GM13976 (cell line): ENCODE measurements at regions not wholly inside any gene's neighbourhood (a gene's known extent, or its start where the extent isn't known, plus 50 kb on each side); places are given as distances from the start of the nearest gene placed in this dataset.

Experiments used
- DNase-seq: peaks from one replicate; pipeline ENCODE4 v3.0.0; 2012; ENCODE audit warnings: low spot score
- in situ Hi-C: fragments of 300-500 bp; cut with MboI; formaldehyde crosslinking; loops from one replicate; pipeline ENCODE4 v1.12.0; 2022; ENCODE audit warnings: low sequenced_read_pairs, mixed read lengths, inconsistent platforms; ENCODE audit not compliant: unreplicated experiment
- TF ChIP-seq, protein P1 (sequence below): IDR thresholded peaks from 2 replicates; pipeline ENCODE4 v1.5.1; 2012; ENCODE audit warnings: borderline replicate concordance, mild to moderate bottlenecking; ENCODE audit not compliant: insufficient read depth; ENCODE audit errors: extremely low read depth, missing control alignments, control extremely low read depth

- TF ChIP-seq, protein P1, sequence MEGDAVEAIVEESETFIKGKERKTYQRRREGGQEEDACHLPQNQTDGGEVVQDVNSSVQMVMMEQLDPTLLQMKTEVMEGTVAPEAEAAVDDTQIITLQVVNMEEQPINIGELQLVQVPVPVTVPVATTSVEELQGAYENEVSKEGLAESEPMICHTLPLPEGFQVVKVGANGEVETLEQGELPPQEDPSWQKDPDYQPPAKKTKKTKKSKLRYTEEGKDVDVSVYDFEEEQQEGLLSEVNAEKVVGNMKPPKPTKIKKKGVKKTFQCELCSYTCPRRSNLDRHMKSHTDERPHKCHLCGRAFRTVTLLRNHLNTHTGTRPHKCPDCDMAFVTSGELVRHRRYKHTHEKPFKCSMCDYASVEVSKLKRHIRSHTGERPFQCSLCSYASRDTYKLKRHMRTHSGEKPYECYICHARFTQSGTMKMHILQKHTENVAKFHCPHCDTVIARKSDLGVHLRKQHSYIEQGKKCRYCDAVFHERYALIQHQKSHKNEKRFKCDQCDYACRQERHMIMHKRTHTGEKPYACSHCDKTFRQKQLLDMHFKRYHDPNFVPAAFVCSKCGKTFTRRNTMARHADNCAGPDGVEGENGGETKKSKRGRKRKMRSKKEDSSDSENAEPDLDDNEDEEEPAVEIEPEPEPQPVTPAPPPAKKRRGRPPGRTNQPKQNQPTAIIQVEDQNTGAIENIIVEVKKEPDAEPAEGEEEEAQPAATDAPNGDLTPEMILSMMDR, result no peak
- in situ Hi-C loops, result no loop called here
- DNase-seq, result no peak
These were observed 149.3 kb downstream of the COL6A3 start for GRCh38 chr2:237264480-237265219.

- in situ Hi-C loops, result no loop called here
- DNase-seq, result no peak
- TF ChIP-seq, protein P1, result no peak
These were observed 145.8 kb downstream of the COL6A3 start for GRCh38 chr2:237268004-237268708.

- DNase-seq, result no peak
- TF ChIP-seq, protein P1, result no peak
- in situ Hi-C loops, result no loop called here
These were observed 144.7 kb downstream of the COL6A3 start for GRCh38 chr2:237269138-237269875.

DNA sequence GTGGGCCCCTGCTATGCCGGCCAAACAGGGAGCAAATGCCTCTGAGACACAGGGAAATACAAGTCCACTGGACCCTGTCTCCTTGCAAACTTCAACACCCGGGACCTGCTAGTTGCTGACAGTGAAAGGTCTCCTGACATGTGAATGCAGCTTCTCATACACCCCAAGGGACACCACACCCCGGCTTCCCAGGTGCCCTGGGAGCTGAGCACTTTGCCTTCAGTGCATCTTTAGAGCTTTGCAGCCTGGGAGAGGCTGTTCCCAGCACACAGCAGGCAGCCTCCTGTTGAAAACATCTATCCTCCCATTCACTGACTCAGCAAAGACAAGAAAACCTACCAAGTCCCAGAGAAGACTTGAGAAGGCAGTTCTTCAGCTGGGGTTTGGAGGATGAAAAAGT lies 143.4 kb downstream of the COL6A3 start:
- in situ Hi-C loops, result no loop called here
- TF ChIP-seq, protein P1, result no peak
- DNase-seq, result no peak

DNA sequence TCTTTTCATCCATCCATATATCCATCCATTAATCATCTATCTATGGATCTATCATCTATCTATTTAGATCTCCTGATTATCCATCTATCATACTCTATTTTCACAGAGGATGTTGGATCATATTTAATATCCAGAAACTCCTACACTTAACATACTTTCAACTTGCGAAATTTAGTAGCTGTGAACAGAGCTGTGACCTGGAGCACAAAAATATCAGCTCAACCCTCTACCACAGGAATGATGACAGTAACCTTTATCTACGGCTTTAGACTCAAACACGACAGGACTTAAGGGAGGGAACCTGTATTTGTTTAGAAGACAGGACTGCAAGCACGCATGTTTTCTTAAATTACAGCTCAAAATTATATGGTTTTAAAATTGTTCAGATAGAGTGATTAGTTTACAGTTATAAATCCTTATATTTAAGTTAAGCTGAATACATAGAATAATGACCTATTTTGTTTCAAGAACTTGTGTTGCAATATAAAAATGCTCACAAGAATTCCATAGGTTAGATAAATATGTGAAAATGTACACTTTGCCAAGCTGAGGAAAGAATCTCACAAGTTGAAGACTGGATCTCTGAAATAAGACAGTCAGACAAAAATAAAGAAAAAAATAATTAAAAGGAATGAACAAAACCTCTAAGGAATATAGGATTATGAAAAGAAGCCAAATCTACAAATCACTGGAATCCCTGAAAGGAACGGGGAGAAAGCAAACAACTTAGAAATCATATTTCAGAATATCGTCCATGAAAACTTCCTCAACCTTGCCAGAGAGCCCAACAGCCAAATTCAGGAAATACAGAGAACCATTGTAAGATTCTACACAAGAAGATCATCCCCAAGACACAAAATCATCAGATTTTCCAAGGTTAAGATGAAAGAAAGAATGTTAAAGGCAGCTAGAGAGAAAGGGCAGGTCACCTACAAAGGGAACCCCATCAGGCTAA lies 142.0 kb downstream of the COL6A3 start:
- TF ChIP-seq, protein P1, result no peak
- in situ Hi-C loops, result no loop called here
- no peak for DNase-seq
